ENCODE measurements at regions not wholly inside any gene's neighbourhood (a gene's known extent, or its start where the extent isn't known, plus 50 kb on each side); places are given as distances from the start of the nearest gene placed in this dataset.

DNA sequence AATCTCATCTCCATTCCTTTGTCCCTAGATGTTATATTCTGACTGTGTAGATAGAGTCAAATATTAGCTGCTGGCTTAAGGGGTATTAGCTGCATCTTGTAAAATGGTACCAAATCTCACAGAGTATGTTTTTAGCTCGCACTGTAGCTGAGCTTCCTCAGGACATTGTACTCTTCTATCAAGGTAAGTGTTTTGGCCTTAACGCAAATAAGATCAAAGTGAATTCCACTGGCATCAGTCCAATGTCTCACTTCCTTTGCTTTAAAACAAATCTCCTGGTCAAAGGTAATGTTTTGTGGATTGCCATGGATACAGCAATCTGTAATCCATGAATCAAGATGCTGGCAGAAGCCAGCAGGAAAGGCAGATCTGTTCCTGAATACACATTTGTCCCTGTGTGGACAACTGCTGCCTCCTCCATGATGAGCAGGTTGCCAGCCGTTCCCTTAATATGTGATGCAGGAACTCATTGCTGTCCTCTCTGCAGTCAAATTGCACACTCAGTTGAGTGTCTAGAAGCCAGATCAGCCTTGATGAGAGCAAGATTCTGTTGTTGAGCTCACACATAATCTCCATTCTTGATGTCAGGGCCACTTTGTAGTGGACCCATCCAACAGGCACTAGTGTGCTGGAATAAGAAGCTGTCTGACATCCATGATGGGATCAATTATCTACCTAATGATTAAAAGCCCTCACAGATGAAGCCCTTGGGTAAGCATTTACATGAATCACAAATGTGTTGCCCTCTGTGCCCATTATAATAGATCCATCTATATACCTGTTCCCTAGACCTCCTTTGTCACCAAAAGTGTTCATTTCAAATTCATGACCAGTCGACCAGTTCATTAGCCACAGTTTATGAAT lies 96.6 kb upstream of the AGTR1 start:
- Histone ChIP-seq H3K4me3 (ENCODE audit: insufficient read depth, low read depth, low read length) (no peak overlapping the region), H3K36me3 (replicated peaks; ENCODE audit: control insufficient read depth, insufficient read depth, low read length) (no peaks in the 10 kb centered on the region), H3K27me3 (ENCODE audit: control insufficient read depth, insufficient read depth, low read length) (no peaks in the 10 kb centered on the region)
- no peak for DNase-seq

DNA sequence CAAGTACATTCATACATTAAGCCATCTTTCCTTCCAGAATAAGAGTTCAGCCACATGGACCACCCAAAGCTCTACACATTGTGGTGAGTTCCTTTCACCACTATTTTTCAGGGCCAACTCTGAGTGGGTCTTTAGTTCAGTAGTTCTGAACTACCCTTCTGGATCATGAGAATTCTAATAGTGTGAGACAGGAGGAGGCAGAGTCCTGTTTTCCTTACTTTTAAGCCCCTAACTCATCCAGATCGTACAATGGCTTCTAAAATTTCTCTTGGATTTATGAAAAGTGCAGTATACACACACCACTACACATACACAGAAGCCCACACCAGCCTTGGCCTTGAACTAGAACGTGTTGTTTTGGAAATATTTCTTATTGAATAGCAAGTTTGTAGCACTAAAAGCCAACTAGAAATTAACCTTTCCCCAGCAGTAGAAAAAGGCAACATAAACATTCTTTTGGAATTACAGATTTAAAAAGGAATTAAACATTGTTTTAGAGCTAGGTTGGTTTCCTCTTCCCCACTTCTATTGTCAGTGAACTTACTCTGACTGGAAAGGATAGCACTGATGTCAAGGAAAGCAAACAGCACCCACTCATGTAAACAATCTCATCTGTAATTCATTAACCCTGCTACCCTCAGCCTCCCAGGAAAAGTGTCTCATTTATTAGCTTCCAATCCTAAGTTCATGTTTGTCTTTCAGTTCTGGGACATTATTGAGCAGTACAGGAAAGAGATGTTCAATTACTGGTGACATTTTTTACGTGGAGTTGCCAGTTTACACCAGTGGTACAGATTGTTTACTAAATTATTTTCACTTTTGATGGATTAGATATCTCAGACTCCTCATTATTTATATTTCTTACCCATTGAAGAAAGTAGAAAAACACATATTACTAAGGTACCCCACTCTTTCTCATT lies 95.7 kb upstream of the AGTR1 start:
- no peak for DNase-seq
- Histone ChIP-seq H3K4me3 (ENCODE audit: insufficient read depth, low read depth, low read length) (no peak overlapping the region), H3K36me3 (replicated peaks; ENCODE audit: control insufficient read depth, insufficient read depth, low read length) (no peaks in the 10 kb centered on the region)

DNA sequence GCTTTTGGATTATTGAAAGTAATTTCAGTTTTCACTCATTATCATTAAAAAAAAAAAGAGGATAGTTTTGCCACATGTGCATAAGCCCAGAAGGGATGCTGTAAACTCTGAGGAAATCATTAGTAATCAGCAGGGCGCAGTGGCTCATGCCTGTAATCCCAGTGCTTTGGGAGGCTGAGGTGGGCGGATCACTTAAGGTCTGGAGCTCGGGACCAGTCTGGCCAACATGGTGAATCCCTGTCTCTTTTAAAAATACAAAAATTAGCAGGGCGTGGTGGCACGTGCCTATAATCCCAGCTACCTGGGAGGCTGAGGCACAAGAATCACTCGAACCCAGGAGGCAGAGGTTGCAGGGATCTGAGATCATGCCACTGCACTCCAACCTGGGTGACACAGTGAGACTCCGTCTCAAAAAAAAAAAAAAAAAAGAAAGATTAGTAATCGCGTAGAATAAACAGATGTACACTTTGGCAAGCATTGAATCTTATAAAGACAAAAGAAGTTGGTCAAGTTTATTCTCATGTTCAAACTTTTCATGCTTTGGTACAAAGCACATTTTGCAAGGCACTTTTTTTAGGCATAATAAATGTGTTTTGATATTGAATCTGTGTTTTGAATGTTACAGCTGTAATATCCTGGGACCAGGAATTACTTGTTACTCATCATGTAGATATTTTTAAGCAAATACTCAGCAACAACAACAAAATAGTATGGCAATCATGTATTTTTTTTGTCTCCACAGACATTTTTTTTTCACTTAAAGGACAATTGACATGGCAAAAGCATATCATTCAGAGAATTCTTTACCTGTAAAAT lies 93.2 kb upstream of the AGTR1 start:
- Histone ChIP-seq H3K4me3 (ENCODE audit: insufficient read depth, low read depth, low read length) (no peak overlapping the region), H3K27me3 (ENCODE audit: control insufficient read depth, insufficient read depth, low read length) (no peaks in the 10 kb centered on the region), H3K36me3 (replicated peaks; ENCODE audit: control insufficient read depth, insufficient read depth, low read length) (no peaks in the 10 kb centered on the region)
- no peak for DNase-seq

More for the DNA sequence above, 95.7 kb upstream of the AGTR1 start:
- H3K27me3 ChIP-seq (ENCODE audit: control insufficient read depth, insufficient read depth, low read length) = no peaks in the 10 kb centered on the region

DNA sequence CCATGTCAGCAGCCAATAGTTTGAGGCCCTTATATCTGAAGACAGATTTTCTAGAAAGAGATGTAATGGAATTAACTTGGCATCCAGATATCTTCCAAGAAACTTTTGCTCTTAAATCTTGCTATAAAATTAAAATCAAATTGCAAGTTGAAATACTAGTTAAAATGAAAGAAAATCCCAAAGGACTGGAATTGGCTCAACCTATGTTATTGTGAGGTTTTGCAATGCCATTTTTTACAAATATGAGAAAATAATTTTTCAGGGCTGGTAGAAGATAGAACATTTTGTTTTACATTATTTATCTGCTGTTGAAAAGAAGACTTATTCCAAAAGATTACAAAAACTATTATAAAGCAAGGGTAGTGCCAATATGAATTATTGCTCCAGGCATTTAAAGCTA lies 92.2 kb upstream of the AGTR1 start:
- no peak for DNase-seq
- H3K4me3 ChIP-seq (ENCODE audit: insufficient read depth, low read depth, low read length) = no peak overlapping the region
- H3K27me3 ChIP-seq (ENCODE audit: control insufficient read depth, insufficient read depth, low read length) = no peaks in the 10 kb centered on the region
- H3K36me3 ChIP-seq (replicated peaks; ENCODE audit: control insufficient read depth, insufficient read depth, low read length) = no peaks in the 10 kb centered on the region

DNA sequence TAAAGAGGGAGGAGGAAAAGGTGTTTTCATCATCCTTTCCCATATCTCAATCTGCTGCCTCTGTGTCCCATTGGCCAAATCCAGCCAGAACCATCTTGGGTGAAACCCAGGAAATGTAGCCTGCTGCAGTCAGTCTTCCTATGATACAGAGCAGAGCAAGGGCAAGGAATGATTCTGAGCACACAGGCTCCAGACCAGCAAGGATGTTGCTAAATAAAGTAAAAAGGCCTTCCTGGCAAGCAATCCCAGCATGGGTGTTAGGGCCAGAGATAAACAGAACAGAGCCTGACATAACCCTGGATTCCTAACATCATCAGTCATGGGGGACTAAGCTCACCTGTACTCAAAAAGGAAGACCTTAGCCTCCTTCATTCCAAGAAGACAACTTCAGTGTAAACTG lies 90.7 kb upstream of the AGTR1 start:
- Histone ChIP-seq H3K27me3 (ENCODE audit: control insufficient read depth, insufficient read depth, low read length) (no peaks in the 10 kb centered on the region), H3K36me3 (replicated peaks; ENCODE audit: control insufficient read depth, insufficient read depth, low read length) (no peaks in the 10 kb centered on the region), H3K4me3 (ENCODE audit: insufficient read depth, low read depth, low read length) (no peak overlapping the region)
- DNase-seq = no peak

DNA sequence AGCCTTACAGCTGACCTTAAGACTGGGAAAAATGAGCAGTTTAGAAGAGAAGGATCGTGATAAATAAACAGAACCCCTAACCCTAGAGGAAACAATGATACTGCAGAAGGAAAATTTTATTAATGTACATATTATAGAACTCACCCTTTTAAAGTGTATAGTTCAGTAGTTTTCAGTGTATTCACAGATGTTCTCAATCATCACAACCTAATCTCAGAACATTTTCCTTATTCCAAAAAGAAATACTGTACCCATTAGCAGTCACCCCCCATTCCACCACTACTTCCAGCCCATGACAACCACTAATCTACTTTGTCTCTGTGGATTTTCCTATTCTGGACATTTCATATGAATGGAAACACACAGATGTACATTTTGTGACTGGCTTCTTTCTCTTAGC lies 90.2 kb upstream of the AGTR1 start:
- no peak overlapping the region for H3K4me3 ChIP-seq (ENCODE audit: insufficient read depth, low read depth, low read length)
- DNase-seq = no peak
- no peaks in the 10 kb centered on the region for H3K36me3 ChIP-seq (replicated peaks; ENCODE audit: control insufficient read depth, insufficient read depth, low read length)
- H3K27me3 ChIP-seq (ENCODE audit: control insufficient read depth, insufficient read depth, low read length) = no peaks in the 10 kb centered on the region

DNA sequence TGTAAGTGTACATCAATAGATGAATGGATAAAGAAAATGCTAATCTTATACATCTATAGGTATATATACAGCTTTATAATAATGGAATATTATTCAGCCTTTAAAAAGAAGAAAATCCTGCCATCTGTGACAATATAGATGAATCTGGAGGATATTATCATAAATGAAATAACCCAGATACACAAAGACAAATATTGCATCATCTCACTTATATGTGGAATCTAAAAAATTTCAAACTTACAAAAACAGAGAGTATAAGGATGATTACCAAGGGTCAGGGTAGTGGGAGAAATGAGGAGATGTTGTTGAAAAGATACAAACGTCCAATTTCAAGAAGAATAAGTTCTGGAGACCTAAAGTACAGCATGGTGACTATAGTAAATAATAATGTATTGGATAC lies 85.4 kb upstream of the AGTR1 start:
- no peaks in the 10 kb centered on the region for H3K27me3 ChIP-seq (ENCODE audit: control insufficient read depth, insufficient read depth, low read length)

DNA sequence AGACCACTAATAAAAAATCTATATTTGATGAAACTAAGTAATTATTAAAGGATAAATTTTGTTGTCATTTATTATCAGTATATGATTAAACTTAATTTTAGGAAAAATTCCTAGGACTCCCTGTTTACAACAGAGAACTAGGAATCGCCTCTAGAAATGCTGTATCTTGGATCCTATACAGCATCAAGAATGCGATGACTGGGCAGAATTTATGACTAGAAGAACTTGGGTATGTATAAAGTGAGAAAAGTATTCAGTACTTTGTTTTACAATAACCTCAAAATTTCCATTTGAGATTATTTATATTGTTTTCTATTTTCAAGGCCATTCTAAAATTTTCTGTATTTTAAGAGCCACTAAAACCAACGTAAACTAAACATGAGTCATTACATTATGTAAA lies 82.3 kb upstream of the AGTR1 start:
- no peak overlapping the region for H3K4me3 ChIP-seq (ENCODE audit: insufficient read depth, low read depth, low read length)
- H3K27me3 ChIP-seq (ENCODE audit: control insufficient read depth, insufficient read depth, low read length) = no peaks in the 10 kb centered on the region
- DNase-seq = no peak
- H3K36me3 ChIP-seq (replicated peaks; ENCODE audit: control insufficient read depth, insufficient read depth, low read length) = no peaks in the 10 kb centered on the region

More for the DNA sequence above, 85.4 kb upstream of the AGTR1 start:
- Histone ChIP-seq H3K4me3 (ENCODE audit: insufficient read depth, low read depth, low read length) (no peak overlapping the region), H3K36me3 (replicated peaks; ENCODE audit: control insufficient read depth, insufficient read depth, low read length) (no peaks in the 10 kb centered on the region)
- no peak for DNase-seq

DNA sequence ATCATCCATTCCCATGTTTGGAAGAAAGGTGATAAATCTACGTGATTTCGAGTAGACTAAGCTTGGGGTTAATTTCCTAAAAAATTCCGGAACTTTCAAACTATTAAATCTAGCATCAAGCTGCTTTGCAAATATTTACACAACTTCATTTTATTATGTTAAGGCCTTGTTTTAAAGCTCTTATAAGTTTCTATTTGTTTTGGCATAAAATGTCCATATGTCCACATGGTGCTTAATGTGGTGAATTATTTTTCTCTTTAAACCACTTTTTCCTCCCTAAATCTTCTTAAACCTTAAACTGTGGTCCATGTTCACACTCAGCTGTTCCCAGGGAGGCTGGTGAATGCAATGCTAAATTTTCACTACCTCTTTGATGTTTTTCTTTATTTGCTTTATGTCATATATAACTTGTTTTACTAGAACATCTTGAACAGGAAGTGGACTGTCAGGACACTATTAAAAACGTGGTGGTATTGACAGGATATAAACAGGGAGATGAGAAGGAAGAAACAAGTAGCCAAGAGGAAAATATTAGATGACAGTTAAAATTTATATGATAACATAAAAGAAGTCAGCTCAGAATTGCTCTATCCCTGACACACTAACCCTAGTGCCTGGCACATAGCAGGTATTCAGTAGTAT lies 72.5 kb upstream of the AGTR1 start:
- H3K36me3 ChIP-seq (replicated peaks; ENCODE audit: control insufficient read depth, insufficient read depth, low read length) = no peaks in the 10 kb centered on the region
- H3K4me3 ChIP-seq (ENCODE audit: insufficient read depth, low read depth, low read length) = no peak overlapping the region
- no peaks in the 10 kb centered on the region for H3K27me3 ChIP-seq (ENCODE audit: control insufficient read depth, insufficient read depth, low read length)
- no peak for DNase-seq

DNA sequence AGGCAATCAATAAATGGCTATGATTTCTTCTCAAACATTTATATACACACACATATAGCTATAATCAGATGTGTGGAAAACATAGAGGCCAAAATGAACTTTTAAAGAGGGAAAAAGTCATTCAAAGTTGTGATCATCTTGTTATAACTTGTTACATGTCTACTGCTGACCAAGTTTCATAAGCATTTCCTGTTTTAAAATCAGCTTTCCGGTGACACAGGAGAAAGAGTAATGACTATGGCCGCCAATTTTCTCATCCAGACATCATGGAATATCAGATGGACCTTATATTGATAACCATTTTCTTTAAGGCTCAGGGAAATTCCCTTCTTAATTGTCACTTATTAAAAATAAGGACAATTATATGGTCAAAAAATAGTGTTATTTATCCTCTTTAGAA lies 71.7 kb upstream of the AGTR1 start:
- Histone ChIP-seq H3K4me3 (ENCODE audit: insufficient read depth, low read depth, low read length) (no peak overlapping the region), H3K27me3 (ENCODE audit: control insufficient read depth, insufficient read depth, low read length) (no peaks in the 10 kb centered on the region), H3K36me3 (replicated peaks; ENCODE audit: control insufficient read depth, insufficient read depth, low read length) (no peaks in the 10 kb centered on the region)
- DNase-seq = no peak

DNA sequence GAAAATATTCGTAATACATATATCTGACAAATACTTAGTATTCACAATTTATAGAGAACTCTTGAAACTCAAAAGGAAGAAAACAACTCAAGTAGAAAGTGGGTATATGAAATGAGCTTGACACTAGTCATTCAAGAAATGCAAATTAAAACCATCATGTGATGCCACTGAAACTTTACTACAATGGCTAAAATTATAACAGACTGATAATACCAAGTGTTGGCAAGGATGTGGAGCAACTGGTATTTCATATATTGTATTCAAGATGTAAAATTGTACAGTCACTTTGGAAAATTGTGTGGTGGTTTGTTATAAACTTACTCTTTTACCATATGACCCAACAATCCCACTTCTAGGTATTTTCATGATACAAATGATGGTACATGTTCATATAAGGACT lies 68.7 kb upstream of the AGTR1 start:
- Histone ChIP-seq H3K27me3 (ENCODE audit: control insufficient read depth, insufficient read depth, low read length) (no peaks in the 10 kb centered on the region), H3K36me3 (replicated peaks; ENCODE audit: control insufficient read depth, insufficient read depth, low read length) (no peaks in the 10 kb centered on the region), H3K4me3 (ENCODE audit: insufficient read depth, low read depth, low read length) (no peak overlapping the region)
- no peak for DNase-seq

DNA sequence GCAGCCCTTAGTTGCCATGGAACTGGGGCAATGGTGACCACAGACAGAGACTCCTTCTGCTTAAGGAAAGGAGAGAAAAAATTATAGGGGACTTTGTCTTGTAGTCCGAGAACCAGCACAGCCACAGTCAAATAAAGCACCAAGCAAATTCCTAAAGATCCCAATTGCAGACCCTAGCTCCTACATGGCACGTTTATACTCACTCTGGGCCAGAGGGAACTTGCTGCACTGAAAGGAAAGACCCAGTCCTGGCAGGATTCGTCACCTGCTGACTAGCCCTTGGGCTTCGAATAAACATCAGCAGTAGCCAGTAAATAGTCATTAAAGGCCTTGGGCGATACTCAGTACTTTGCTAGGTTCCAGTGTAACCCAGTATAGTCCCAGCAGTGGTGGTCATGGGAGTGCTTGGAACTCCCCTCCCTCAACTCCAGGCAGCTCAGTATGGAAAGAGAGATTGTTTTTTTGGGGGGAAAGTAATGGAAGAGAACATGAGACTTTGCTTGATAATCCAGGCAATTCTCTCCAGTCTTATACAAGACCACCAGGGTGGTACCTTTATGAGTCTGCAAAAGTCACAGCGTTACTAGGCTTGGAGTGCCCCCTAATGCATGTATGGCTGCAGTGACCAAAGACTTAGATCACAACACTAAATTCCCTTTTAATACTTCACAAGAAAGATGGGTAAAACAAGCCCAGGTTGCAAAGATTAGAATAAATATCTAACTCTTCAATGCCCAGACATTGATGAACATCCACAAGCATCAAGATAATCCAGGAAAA lies 66.4 kb upstream of the AGTR1 start:
- DNase-seq = no peak

DNA sequence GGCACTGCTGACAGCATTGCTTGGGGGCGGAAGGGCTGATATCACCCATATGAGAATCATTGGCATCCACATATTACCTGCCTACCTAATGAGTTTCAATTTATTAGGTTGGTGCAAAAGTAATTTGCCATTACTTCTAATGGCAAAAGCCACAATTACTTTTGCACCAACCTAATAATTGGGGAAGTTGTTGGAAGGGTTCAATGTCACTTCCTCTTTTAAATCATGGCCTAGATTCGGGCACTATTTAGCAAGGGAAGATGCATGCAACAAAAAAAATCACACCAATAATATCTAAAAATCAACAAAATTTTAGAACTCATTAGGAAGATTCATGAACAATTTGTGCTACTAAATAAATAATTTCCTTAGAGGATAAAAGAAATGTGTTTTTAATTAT lies 56.0 kb upstream of the AGTR1 start:
- no peak for DNase-seq
- Histone ChIP-seq H3K4me3 (ENCODE audit: insufficient read depth, low read depth, low read length) (no peak overlapping the region), H3K36me3 (replicated peaks; ENCODE audit: control insufficient read depth, insufficient read depth, low read length) (no peaks in the 10 kb centered on the region), H3K27me3 (ENCODE audit: control insufficient read depth, insufficient read depth, low read length) (no peaks in the 10 kb centered on the region)

More for the DNA sequence above, 66.4 kb upstream of the AGTR1 start:
- no peaks in the 10 kb centered on the region for H3K36me3 ChIP-seq (replicated peaks; ENCODE audit: control insufficient read depth, insufficient read depth, low read length)
- no peak overlapping the region for H3K4me3 ChIP-seq (ENCODE audit: insufficient read depth, low read depth, low read length)
- H3K27me3 ChIP-seq (ENCODE audit: control insufficient read depth, insufficient read depth, low read length) = no peaks in the 10 kb centered on the region

Data from H7 (cell line).